GM19467 (cell line): ENCODE measurements at regions not wholly inside any gene's neighbourhood (a gene's known extent, or its start where the extent isn't known, plus 50 kb on each side); places are given as distances from the start of the nearest gene placed in this dataset.
A peak's percentile ranks its signal among the peaks of the same experiment; 100 is the strongest.

ENCODE experiments used
- ATAC-seq: cut with Tn5 transposase; IDR thresholded peaks from one replicate; pipeline ENCODE4 v1.9.1; 2021; ENCODE audit warnings: mild to moderate bottlenecking, moderate library complexity; ENCODE audit not compliant: unreplicated experiment

DNA sequence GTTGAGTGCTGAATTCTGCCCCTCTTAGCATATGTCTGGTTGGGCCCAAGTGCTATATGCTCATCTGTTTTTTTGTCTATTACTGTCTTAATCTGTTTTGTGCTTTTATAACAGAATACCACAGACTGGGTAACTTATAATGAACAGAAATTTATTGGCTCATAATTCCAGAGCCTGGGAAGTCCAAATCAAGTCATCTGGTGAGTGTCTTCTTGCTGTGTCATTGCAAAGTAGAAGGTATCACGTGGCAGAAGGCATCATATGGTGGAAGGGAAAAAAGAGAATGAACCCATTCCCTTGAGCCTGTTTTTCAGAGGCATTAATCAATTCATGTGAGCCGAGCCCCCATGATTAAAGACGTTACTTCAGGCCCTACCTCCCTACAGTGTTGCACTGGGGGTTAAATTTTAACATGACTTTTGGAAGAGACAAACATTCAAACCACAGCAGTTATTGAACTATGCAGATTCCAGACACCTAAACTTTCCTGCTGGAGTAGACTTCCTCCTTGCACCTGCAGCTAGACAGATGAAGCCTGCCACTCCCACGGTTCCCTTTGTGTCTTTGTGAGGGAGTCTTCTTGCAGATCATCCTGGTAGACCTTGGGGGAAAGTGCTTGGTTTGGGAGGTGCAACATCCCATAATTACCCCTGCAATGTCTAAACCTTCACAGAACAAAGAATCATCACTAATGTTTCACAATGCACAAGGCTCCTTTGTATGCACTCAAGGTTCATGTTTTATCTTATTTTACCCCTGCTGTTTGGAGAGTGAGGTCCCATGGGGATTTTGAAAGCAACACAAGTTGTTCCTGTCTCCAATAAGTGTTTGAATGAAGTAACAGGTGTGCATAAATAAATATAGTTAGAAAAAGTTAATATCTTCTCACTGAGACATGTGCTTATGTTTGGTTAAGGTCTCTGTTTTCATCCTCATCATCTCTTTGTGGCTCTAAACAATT lies 64.7 kb upstream of the XCR1 start:
- peak; percentile 10 for ATAC-seq

- ATAC-seq = no peak
These were observed 63.8 kb upstream of the XCR1 start for GRCh38 chr3:46091046-46091445.

DNA sequence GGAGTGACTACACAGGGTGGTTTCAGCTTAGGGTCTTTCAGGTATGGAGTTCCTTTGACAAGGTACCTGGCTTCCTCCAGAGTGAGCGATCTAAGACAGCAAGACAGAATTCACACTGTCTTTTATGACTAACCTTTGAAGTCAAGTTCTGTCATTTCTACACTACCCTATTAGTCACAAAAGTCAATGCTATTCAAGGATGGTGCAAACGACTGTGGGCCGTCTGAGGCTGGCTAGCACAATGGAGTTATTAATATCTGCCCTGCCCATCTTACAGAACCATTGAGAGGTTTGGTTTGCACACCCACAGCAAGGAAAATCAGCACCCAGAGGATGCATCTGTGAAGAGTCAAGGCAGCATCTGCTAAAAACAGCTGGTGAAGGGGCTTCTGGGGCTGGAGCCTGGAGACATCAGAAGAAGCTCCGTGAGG lies 62.9 kb upstream of the XCR1 start:
- no peak for ATAC-seq

- peak; percentile 48 for ATAC-seq
These were observed 62.1 kb upstream of the XCR1 start for GRCh38 chr3:46089237-46090011.

- ATAC-seq = no peak
These were observed 60.6 kb upstream of the XCR1 start for GRCh38 chr3:46087871-46088270.

DNA sequence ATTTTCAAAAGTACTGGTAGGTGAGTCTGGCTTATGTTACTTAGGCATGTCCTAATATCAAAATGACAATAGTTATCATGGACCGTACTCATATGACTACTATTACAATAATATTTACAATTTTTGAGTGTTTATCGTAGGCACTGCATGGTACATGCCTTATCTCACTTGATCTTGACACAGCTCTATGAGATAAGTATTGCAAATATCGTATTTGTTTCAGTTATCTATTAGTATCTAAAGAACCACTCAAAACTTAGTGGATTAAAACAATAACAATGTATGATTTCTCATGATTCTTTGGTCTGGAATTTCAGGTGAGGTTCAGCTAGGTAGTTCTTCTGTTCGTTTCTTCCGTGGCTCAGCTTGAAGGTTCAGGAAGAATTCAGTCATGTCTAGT lies 59.7 kb upstream of the XCR1 start:
- ATAC-seq = no peak

DNA sequence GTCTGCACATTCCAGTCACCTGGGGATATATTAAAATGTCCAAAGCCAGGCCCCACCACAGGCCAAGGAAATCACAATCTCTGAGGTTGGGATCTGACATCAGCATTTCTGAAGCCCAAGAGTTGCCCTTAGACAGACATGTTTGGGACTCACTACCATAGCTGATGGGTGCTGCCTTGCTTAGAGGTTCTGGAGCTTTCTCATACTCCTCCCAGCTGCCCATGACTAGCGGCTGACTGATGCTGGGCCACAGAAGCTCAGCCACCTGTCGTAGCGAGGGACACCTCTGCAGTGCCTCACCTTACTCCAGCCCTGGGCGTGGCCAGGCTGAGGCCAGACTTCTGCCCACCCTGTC lies 58.8 kb upstream of the XCR1 start:
- no peak for ATAC-seq

- no peak for ATAC-seq
These were observed 58.3 kb upstream of the XCR1 start for GRCh38 chr3:46085421-46086082.

DNA sequence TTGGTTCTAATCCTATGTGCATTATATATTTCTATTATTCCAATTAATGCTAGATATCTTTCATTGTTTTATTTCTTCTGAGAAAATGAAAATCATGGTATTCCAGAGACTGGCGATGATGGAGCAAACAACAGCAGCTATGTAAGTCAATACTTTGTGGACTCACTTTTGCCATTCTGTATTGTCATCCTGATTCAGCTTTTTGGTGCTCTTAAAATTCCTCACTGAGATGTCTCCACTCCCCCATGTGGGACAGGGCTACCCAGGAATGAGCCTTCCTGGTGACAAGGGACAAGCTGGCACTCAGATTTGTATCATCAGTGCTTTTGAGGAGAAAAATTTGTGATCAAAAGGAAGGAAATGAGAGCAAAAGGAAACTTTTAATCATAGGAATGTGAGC lies 56.7 kb upstream of the XCR1 start:
- no peak for ATAC-seq

- no peak for ATAC-seq
These were observed 55.6 kb upstream of the XCR1 start for GRCh38 chr3:46082849-46083248.

- no peak for ATAC-seq
These were observed 54.7 kb upstream of the XCR1 start for GRCh38 chr3:46082021-46082420.

DNA sequence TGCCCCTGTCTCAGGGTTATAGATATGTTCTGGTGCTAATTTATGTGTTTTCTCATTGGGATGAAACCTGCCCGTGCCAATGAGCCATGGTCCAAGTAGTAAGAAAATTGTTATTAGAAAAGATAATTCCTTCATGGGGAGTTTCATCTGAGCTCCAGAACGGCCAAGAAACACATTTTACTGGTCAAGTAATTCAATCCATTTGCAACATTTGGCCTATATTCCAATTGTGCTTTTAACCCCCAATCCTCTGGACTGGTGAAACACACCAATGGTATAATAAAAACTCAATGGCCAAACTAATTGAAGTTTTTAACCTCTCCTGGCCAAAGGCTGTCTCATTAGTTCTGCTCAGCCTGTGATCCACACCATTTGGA lies 53.7 kb upstream of the XCR1 start:
- ATAC-seq = no peak

DNA sequence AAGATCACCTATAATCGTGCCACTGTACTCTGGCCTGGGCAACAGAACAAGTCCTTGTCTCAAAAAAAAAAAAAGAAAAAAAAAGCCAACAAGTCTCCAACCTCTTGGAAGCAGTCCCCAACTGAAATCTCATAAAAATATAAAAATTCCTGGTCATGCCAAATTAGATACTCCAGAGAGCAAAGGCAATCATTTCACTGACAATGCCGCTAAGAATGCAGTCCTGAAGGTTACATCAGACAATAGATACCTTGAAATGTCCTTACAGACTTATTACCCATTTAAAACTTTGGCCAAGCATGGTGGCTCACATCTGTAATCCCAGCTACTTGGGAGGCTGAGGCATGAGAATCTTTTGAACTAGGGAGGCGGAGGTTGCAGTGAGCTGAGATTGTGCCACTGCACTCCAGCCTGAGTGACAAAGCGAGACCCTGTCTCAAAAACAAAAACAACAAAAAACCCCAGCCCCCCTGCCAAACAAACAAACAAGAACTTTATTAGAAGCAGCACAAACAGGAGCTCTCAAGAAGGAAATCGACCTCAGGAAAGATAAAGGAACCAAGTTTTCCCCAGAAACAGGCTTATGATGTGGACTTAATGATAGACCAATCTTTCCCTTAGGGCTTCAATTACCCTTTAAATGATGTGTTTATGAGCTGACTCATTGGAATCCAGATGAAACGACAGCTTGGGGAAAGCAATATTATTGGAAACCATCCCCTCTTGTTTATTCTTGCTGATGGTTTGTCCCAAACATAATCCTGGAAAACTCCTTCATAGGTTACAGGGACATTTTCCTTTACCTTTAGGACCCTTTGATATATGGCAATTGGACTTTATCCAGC lies 53.1 kb upstream of the XCR1 start:
- ATAC-seq = no peak

DNA sequence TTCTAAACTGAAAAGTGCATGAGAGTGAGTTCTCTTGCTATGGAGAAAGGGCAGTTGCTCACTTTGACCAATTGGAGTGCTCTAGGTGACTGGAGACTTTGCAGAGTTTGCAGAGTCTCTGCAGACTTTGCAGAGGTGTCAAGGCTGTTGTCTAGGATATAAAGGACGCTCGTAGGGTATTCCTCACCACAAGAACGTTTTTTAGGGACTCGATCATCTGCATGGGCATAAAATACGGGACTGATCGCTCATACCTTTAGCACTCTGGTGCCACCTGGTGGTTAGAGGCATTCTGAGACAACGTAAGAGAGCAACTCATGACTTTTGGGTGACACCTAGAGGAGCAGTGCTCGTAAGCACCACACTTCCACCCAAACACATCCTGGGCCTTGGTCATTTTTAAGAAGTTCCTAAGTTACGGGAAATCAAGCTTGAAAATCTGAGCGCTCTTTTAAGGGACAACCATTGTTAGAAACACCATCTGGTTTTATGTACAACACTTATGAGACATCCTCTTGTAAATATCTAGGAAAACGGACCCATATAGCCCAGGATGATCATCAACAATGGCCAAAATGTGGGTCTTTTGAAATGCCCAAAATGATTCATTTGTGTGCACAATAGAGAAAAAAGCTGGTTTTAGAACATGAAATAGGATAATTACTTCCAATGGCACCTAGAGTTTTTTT lies 51.6 kb upstream of the XCR1 start:
- ATAC-seq = peak; percentile 66
